ENCODE measurements at regions not wholly inside any gene's neighbourhood (a gene's known extent, or its start where the extent isn't known, plus 50 kb on each side); places are given as distances from the start of the nearest gene placed in this dataset.

DNA sequence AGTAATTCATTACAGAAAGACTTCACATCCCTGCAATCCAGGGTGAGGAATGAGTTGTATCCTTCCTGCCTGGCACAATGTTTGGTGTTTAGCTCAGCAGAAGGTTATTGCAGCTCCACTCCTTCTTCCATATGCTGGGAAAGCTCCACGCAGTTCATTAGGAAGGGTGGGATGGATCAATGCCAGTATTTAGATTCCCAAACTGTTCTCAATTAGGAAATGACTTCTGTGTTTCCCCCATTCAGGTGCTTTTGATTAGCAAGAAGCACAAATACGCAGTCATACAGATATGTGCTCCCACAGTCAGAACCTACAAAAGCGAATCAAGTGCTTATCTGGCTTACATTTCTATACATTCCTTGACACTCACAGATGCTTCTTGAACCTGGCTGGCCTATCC, 340.6 kb downstream of the NYAP2 start:
- TF ChIP-seq, protein P1, sequence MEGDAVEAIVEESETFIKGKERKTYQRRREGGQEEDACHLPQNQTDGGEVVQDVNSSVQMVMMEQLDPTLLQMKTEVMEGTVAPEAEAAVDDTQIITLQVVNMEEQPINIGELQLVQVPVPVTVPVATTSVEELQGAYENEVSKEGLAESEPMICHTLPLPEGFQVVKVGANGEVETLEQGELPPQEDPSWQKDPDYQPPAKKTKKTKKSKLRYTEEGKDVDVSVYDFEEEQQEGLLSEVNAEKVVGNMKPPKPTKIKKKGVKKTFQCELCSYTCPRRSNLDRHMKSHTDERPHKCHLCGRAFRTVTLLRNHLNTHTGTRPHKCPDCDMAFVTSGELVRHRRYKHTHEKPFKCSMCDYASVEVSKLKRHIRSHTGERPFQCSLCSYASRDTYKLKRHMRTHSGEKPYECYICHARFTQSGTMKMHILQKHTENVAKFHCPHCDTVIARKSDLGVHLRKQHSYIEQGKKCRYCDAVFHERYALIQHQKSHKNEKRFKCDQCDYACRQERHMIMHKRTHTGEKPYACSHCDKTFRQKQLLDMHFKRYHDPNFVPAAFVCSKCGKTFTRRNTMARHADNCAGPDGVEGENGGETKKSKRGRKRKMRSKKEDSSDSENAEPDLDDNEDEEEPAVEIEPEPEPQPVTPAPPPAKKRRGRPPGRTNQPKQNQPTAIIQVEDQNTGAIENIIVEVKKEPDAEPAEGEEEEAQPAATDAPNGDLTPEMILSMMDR (IDR thresholded peaks at IDR 0.05; ENCODE audit: control insufficient read depth, extremely low read depth, insufficient read depth): no peak
- no peak for DNase-seq (ENCODE audit: low read depth)
- no peak overlapping the region for H3K4me3 ChIP-seq (ENCODE audit: low read depth, low read length)

GRCh38 chr2:225739328-225739727, 339.8 kb downstream of the NYAP2 start:
- DNase-seq (ENCODE audit: low read depth): no peak
- TF ChIP-seq, protein P1 (IDR thresholded peaks at IDR 0.05; ENCODE audit: control insufficient read depth, extremely low read depth, insufficient read depth): no peak
- no peak overlapping the region for H3K4me3 ChIP-seq (ENCODE audit: low read depth, low read length)

DNA sequence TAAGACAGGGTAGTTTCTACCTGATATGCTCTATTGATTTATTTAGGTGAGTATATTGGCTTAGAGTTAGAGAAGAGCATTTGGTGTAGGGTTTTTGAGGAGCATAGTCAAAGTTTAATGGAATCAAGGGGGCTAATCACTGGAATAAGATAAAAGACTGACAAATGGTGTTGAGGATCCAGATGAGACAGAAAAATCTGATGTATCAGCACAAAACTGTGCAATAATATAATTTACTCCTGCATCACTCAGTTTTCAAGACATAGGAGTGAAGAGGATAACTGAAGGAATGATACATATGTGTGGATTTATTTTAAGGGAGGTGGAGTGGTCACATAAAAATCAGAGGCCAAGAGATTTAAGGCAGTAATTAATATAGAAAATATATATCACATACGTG, 339.2 kb downstream of the NYAP2 start:
- TF ChIP-seq, protein P1 (IDR thresholded peaks at IDR 0.05; ENCODE audit: control insufficient read depth, extremely low read depth, insufficient read depth): no peak
- DNase-seq (ENCODE audit: low read depth): no peak
- H3K4me3 ChIP-seq (ENCODE audit: low read depth, low read length): no peak overlapping the region

DNA sequence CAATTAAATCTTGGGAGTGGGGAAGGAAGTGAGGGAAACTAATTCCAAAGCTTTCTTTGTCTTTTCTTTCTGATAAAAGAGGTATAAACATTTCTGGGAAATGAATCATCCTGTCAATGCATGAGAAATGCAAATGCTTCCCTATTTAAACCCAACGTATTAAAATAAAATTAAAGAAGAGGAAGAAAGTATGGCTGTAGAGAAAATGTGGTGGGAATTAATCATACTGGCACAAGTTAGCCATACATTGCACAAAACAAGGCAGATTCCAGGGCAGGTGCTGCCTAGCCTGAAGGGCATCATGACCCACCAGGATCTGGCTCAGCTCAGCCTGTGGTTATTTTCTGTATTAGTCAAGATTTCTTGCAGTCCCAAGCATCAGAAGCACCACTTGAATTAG, 338.0 kb downstream of the NYAP2 start:
- H3K4me3 ChIP-seq (ENCODE audit: low read depth, low read length): no peak overlapping the region
- no peak for DNase-seq (ENCODE audit: low read depth)
- TF ChIP-seq, protein P1 (IDR thresholded peaks at IDR 0.05; ENCODE audit: control insufficient read depth, extremely low read depth, insufficient read depth): no peak

GRCh38 chr2:225735844-225736243, 336.3 kb downstream of the NYAP2 start:
- no peak overlapping the region for H3K4me3 ChIP-seq (ENCODE audit: low read depth, low read length)
- TF ChIP-seq, protein P1 (IDR thresholded peaks at IDR 0.05; ENCODE audit: control insufficient read depth, extremely low read depth, insufficient read depth): no peak
- peak; percentile 86 for DNase-seq (ENCODE audit: low read depth)

DNA sequence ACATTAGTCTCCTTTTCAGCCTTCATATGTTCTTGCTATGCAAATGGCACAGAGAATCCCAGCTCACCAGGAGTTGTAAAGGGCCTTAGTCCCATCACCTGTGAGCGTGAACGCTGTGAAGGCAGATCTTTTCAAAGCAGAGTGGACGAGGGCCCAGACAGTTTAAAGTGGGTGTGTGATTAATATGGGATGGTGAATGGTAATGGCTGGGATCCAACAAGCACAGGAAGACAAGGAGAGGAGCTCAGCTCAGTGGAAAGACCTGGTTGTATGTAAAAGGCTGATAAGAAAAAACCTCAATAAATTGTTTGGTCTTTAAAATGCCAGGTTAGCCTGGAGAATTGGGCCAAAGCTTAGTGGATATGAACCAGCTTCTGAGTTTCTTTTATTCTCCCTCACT, 326.2 kb downstream of the NYAP2 start:
- DNase-seq (ENCODE audit: low read depth): no peak

More for the DNA sequence above, 326.2 kb downstream of the NYAP2 start:
- no peak overlapping the region for H3K4me3 ChIP-seq (ENCODE audit: low read depth, low read length)
- TF ChIP-seq, protein P1 (IDR thresholded peaks at IDR 0.05; ENCODE audit: control insufficient read depth, extremely low read depth, insufficient read depth): no peak

All from LNCaP clone FGC (cell line).